ENCODE measurements at regions not wholly inside any gene's neighbourhood (a gene's known extent, or its start where the extent isn't known, plus 50 kb on each side); places are given as distances from the start of the nearest gene placed in this dataset.

GRCh38 chr2:4144731-4145130, 441.4 kb downstream of the DCDC2C start:
- Histone ChIP-seq H3K9me3 (ENCODE audit: insufficient read depth, low read length, severe bottlenecking) (no peaks in the 10 kb centered on the region), H3K27me3 (ENCODE audit: insufficient read depth, low read length, poor library complexity) (no peaks in the 10 kb centered on the region), H3K9ac (ENCODE audit: low read depth, low read length) (no peak overlapping the region), H3K36me3 (ENCODE audit: insufficient read depth, low read length) (no peaks in the 10 kb centered on the region), H2AFZ (ENCODE audit: low read depth, low read length) (no peak overlapping the region), H3K4me2 (ENCODE audit: insufficient read depth, low read length) (no peak overlapping the region), H3K4me3 (ENCODE audit: low read depth in 1 of 2, low read length in 2 of 2) (no peak overlapping the region), H3K27ac (ENCODE audit: low read length) (no peak overlapping the region), H3K4me1 (ENCODE audit: insufficient read depth, low read length) (no peaks in the 10 kb centered on the region), H4K20me1 (ENCODE audit: insufficient read depth, low read length) (no peaks in the 10 kb centered on the region), H3K79me2 (ENCODE audit: insufficient read depth, low read length) (no peaks in the 10 kb centered on the region)
- no peak for DNase-seq
- no peak for ATAC-seq (ENCODE audit: insufficient read depth, low read depth)
- no peak for TF ChIP-seq CTCF (IDR thresholded peaks at IDR 0.05; ENCODE audit: borderline replicate concordance, extremely low read depth, low read length, poor library complexity, severe bottlenecking)
- TF ChIP-seq EZH2 (IDR thresholded peaks at IDR 0.05; ENCODE audit: borderline replicate concordance, low read depth, low read length, severe bottlenecking): no peak

GRCh38 chr2:4151521-4151920, 448.1 kb downstream of the DCDC2C start:
- DNase-seq (no peak), ATAC-seq (ENCODE audit: insufficient read depth, low read depth) (no peak)
- Histone ChIP-seq H3K4me1 (ENCODE audit: insufficient read depth, low read length) (no peaks in the 10 kb centered on the region), H3K36me3 (ENCODE audit: insufficient read depth, low read length) (no peaks in the 10 kb centered on the region), H2AFZ (ENCODE audit: low read depth, low read length) (no peak overlapping the region), H3K9ac (ENCODE audit: low read depth, low read length) (no peak overlapping the region), H3K4me3 (ENCODE audit: low read depth in 1 of 2, low read length in 2 of 2) (no peak overlapping the region), H3K4me2 (ENCODE audit: insufficient read depth, low read length) (no peak overlapping the region), H4K20me1 (ENCODE audit: insufficient read depth, low read length) (no peaks in the 10 kb centered on the region), H3K9me3 (ENCODE audit: insufficient read depth, low read length, severe bottlenecking) (no peaks in the 10 kb centered on the region), H3K27me3 (ENCODE audit: insufficient read depth, low read length, poor library complexity) (no peaks in the 10 kb centered on the region), H3K79me2 (ENCODE audit: insufficient read depth, low read length) (no peaks in the 10 kb centered on the region), H3K27ac (ENCODE audit: low read length) (no peak overlapping the region)
- TF ChIP-seq CTCF (IDR thresholded peaks at IDR 0.05; ENCODE audit: borderline replicate concordance, extremely low read depth, low read length, poor library complexity, severe bottlenecking) (no peak), EZH2 (IDR thresholded peaks at IDR 0.05; ENCODE audit: borderline replicate concordance, low read depth, low read length, severe bottlenecking) (no peak)

GRCh38 chr2:4152051-4152450, 448.7 kb downstream of the DCDC2C start:
- Histone ChIP-seq H3K4me2 (ENCODE audit: insufficient read depth, low read length) (no peak overlapping the region), H3K79me2 (ENCODE audit: insufficient read depth, low read length) (no peaks in the 10 kb centered on the region), H3K4me3 (ENCODE audit: low read depth in 1 of 2, low read length in 2 of 2) (no peak overlapping the region), H4K20me1 (ENCODE audit: insufficient read depth, low read length) (no peaks in the 10 kb centered on the region), H3K9ac (ENCODE audit: low read depth, low read length) (no peak overlapping the region), H3K9me3 (ENCODE audit: insufficient read depth, low read length, severe bottlenecking) (no peaks in the 10 kb centered on the region), H2AFZ (ENCODE audit: low read depth, low read length) (no peak overlapping the region), H3K36me3 (ENCODE audit: insufficient read depth, low read length) (no peaks in the 10 kb centered on the region), H3K4me1 (ENCODE audit: insufficient read depth, low read length) (no peaks in the 10 kb centered on the region), H3K27ac (ENCODE audit: low read length) (no peak overlapping the region), H3K27me3 (ENCODE audit: insufficient read depth, low read length, poor library complexity) (no peaks in the 10 kb centered on the region)
- DNase-seq (no peak), ATAC-seq (ENCODE audit: insufficient read depth, low read depth) (no peak)
- TF ChIP-seq CTCF (IDR thresholded peaks at IDR 0.05; ENCODE audit: borderline replicate concordance, extremely low read depth, low read length, poor library complexity, severe bottlenecking) (no peak), EZH2 (IDR thresholded peaks at IDR 0.05; ENCODE audit: borderline replicate concordance, low read depth, low read length, severe bottlenecking) (no peak)

- no peaks in the 10 kb centered on the region for H3K27me3 ChIP-seq (ENCODE audit: insufficient read depth, low read length, poor library complexity)
- H3K79me2 ChIP-seq (ENCODE audit: insufficient read depth, low read length): no peaks in the 10 kb centered on the region
- TF ChIP-seq EZH2 (IDR thresholded peaks at IDR 0.05; ENCODE audit: borderline replicate concordance, low read depth, low read length, severe bottlenecking) (no peak), CTCF (IDR thresholded peaks at IDR 0.05; ENCODE audit: borderline replicate concordance, extremely low read depth, low read length, poor library complexity, severe bottlenecking) (no peak)
- H3K9ac ChIP-seq (ENCODE audit: low read depth, low read length): no peak overlapping the region
- peaks cover 25% of the 10 kb centered on the region for H3K9me3 ChIP-seq (ENCODE audit: insufficient read depth, low read length, severe bottlenecking)
- no peaks in the 10 kb centered on the region for H4K20me1 ChIP-seq (ENCODE audit: insufficient read depth, low read length)
- no peak overlapping the region for H3K4me2 ChIP-seq (ENCODE audit: insufficient read depth, low read length)
- H2AFZ ChIP-seq (ENCODE audit: low read depth, low read length): no peak overlapping the region
- ATAC-seq (ENCODE audit: insufficient read depth, low read depth): no peak
- DNase-seq: no peak
- no peaks in the 10 kb centered on the region for H3K4me1 ChIP-seq (ENCODE audit: insufficient read depth, low read length)
- no peaks in the 10 kb centered on the region for H3K36me3 ChIP-seq (ENCODE audit: insufficient read depth, low read length)
- H3K4me3 ChIP-seq (ENCODE audit: low read depth in 1 of 2, low read length in 2 of 2): no peak overlapping the region
- H3K27ac ChIP-seq (ENCODE audit: low read length): no peak overlapping the region
These were observed 465.5 kb downstream of the DCDC2C start for GRCh38 chr2:4168834-4169233.

Data from DND-41 (cell line).